ENCODE measurements at regions not wholly inside any gene's neighbourhood (a gene's known extent, or its start where the extent isn't known, plus 50 kb on each side); places are given as distances from the start of the nearest gene placed in this dataset.
"Not testable (repeated sequence)": the region's sequence is repeated elsewhere in the genome, so short reads cannot be mapped to it uniquely, and the experiment has no call there.

GRCh38 chr14:29982171-29982570 lies 54.5 kb upstream of the PRKD1 start:
- no peaks in the 10 kb centered on the region for H3K9me3 ChIP-seq (ENCODE audit: insufficient read depth, low read depth, low read length)
- no peak overlapping the region for H3K27ac ChIP-seq (ENCODE audit: low read length)
- H3K36me3 ChIP-seq (ENCODE audit: insufficient read depth, low read depth, low read length) = no peaks in the 10 kb centered on the region
- H3K4me1 ChIP-seq (ENCODE audit: insufficient read depth, low read length) = no peaks in the 10 kb centered on the region
- H3K27me3 ChIP-seq (ENCODE audit: insufficient read depth, low read length) = no peaks in the 10 kb centered on the region
- no peak overlapping the region for H3K4me3 ChIP-seq (ENCODE audit: low read length)
- no peak overlapping the region for H3K9ac ChIP-seq (ENCODE audit: low read depth, low read length)

GRCh38 chr14:29982993-29983392 lies 55.3 kb upstream of the PRKD1 start:
- Histone ChIP-seq H3K27ac (ENCODE audit: low read length) (no peak overlapping the region), H3K4me1 (ENCODE audit: insufficient read depth, low read length) (no peaks in the 10 kb centered on the region), H3K27me3 (ENCODE audit: insufficient read depth, low read length) (no peaks in the 10 kb centered on the region), H3K4me3 (ENCODE audit: low read length) (no peak overlapping the region), H3K36me3 (ENCODE audit: insufficient read depth, low read depth, low read length) (no peaks in the 10 kb centered on the region), H3K9ac (ENCODE audit: low read depth, low read length) (no peak overlapping the region), H3K9me3 (ENCODE audit: insufficient read depth, low read depth, low read length) (no peaks in the 10 kb centered on the region)

- H3K4me3 ChIP-seq (ENCODE audit: low read length); H3K9ac ChIP-seq (ENCODE audit: low read depth, low read length); H3K27me3 ChIP-seq (ENCODE audit: insufficient read depth, low read length); H3K27ac ChIP-seq (ENCODE audit: low read length); H3K9me3 ChIP-seq (ENCODE audit: insufficient read depth, low read depth, low read length); H3K4me1 ChIP-seq (ENCODE audit: insufficient read depth, low read length); H3K36me3 ChIP-seq (ENCODE audit: insufficient read depth, low read depth, low read length): not testable (repeated sequence)
These were observed 62.8 kb upstream of the PRKD1 start for GRCh38 chr14:29990344-29990857.

- H3K9me3 ChIP-seq (ENCODE audit: insufficient read depth, low read depth, low read length) = no peaks in the 10 kb centered on the region
- no peaks in the 10 kb centered on the region for H3K4me1 ChIP-seq (ENCODE audit: insufficient read depth, low read length)
- H3K4me3 ChIP-seq (ENCODE audit: low read length) = no peak overlapping the region
- no peak overlapping the region for H3K9ac ChIP-seq (ENCODE audit: low read depth, low read length)
- no peaks in the 10 kb centered on the region for H3K27me3 ChIP-seq (ENCODE audit: insufficient read depth, low read length)
- no peaks in the 10 kb centered on the region for H3K36me3 ChIP-seq (ENCODE audit: insufficient read depth, low read depth, low read length)
- H3K27ac ChIP-seq (ENCODE audit: low read length) = no peak overlapping the region
These were observed 63.3 kb upstream of the PRKD1 start for GRCh38 chr14:29990993-29991392.

DNA sequence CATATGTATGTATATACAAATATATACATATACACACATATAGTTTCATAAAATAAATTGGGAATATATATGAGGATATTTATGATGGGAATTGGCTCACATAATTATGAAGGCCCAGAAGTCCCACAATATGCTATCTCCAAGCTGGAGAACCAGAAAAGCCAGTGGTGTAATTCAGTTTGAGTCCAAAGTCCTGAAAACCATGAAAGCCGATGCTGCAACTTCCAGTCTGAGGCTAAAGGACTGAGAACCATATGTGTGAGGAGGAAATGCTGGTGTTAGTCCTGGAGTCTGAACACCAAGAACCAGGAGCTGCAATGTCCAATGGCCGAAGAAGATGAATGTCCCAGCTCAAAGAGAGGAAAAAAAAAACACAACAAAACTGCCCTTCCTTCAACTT lies 65.5 kb upstream of the PRKD1 start:
- no peaks in the 10 kb centered on the region for H3K27me3 ChIP-seq (ENCODE audit: insufficient read depth, low read length)
- no peaks in the 10 kb centered on the region for H3K9me3 ChIP-seq (ENCODE audit: insufficient read depth, low read depth, low read length)
- no peak overlapping the region for H3K9ac ChIP-seq (ENCODE audit: low read depth, low read length)
- H3K27ac ChIP-seq (ENCODE audit: low read length) = no peak overlapping the region
- H3K36me3 ChIP-seq (ENCODE audit: insufficient read depth, low read depth, low read length) = no peaks in the 10 kb centered on the region
- H3K4me3 ChIP-seq (ENCODE audit: low read length) = no peak overlapping the region
- H3K4me1 ChIP-seq (ENCODE audit: insufficient read depth, low read length) = no peaks in the 10 kb centered on the region

- Histone ChIP-seq H3K4me3 (ENCODE audit: low read length) (no peak overlapping the region), H3K9me3 (ENCODE audit: insufficient read depth, low read depth, low read length) (no peaks in the 10 kb centered on the region), H3K27ac (ENCODE audit: low read length) (no peak overlapping the region), H3K36me3 (ENCODE audit: insufficient read depth, low read depth, low read length) (no peaks in the 10 kb centered on the region), H3K9ac (ENCODE audit: low read depth, low read length) (no peak overlapping the region), H3K27me3 (ENCODE audit: insufficient read depth, low read length) (no peaks in the 10 kb centered on the region), H3K4me1 (ENCODE audit: insufficient read depth, low read length) (no peaks in the 10 kb centered on the region)
These were observed 71.4 kb upstream of the PRKD1 start for GRCh38 chr14:29999013-29999539.

DNA sequence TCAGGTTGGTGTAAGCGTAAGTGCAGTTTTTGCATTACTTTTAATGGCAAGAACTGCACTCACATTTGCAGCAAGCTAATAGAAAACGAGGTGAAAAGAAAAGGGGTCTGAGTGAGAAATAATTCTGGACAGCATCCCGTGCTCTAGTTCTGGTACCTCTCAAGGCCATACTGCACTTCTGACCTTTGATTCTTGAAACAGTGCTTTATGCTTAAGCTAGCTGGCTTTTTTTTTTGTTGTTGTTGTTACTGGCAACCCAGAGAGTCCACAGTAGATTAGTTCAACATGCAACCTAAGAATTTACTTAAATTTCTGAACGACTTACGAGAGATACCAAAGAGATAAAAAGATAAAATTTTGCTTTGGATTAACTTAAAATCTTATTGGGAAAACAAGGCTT lies 75.2 kb upstream of the PRKD1 start:
- H3K9me3 ChIP-seq (ENCODE audit: insufficient read depth, low read depth, low read length) = no peaks in the 10 kb centered on the region
- H3K4me1 ChIP-seq (ENCODE audit: insufficient read depth, low read length) = no peaks in the 10 kb centered on the region
- H3K4me3 ChIP-seq (ENCODE audit: low read length) = no peak overlapping the region
- H3K9ac ChIP-seq (ENCODE audit: low read depth, low read length) = no peak overlapping the region
- H3K27me3 ChIP-seq (ENCODE audit: insufficient read depth, low read length) = no peaks in the 10 kb centered on the region
- no peak overlapping the region for H3K27ac ChIP-seq (ENCODE audit: low read length)
- no peaks in the 10 kb centered on the region for H3K36me3 ChIP-seq (ENCODE audit: insufficient read depth, low read depth, low read length)

- Histone ChIP-seq H3K4me3 (ENCODE audit: low read length) (no peak overlapping the region), H3K9ac (ENCODE audit: low read depth, low read length) (no peak overlapping the region), H3K27ac (ENCODE audit: low read length) (no peak overlapping the region), H3K27me3 (ENCODE audit: insufficient read depth, low read length) (no peaks in the 10 kb centered on the region), H3K9me3 (ENCODE audit: insufficient read depth, low read depth, low read length) (no peaks in the 10 kb centered on the region), H3K4me1 (ENCODE audit: insufficient read depth, low read length) (no peaks in the 10 kb centered on the region), H3K36me3 (ENCODE audit: insufficient read depth, low read depth, low read length) (no peaks in the 10 kb centered on the region)
These were observed 77.6 kb upstream of the PRKD1 start for GRCh38 chr14:30005114-30005808.

- H3K9me3 ChIP-seq (ENCODE audit: insufficient read depth, low read depth, low read length) = no peaks in the 10 kb centered on the region
- no peaks in the 10 kb centered on the region for H3K4me1 ChIP-seq (ENCODE audit: insufficient read depth, low read length)
- H3K9ac ChIP-seq (ENCODE audit: low read depth, low read length) = no peak overlapping the region
- no peaks in the 10 kb centered on the region for H3K27me3 ChIP-seq (ENCODE audit: insufficient read depth, low read length)
- no peak overlapping the region for H3K27ac ChIP-seq (ENCODE audit: low read length)
- H3K36me3 ChIP-seq (ENCODE audit: insufficient read depth, low read depth, low read length) = no peaks in the 10 kb centered on the region
- no peak overlapping the region for H3K4me3 ChIP-seq (ENCODE audit: low read length)
These were observed 79.0 kb upstream of the PRKD1 start for GRCh38 chr14:30006695-30007094.

- no peaks in the 10 kb centered on the region; the same call in 1 of the 2 replicates for H3K9me3 ChIP-seq (ENCODE audit: insufficient read depth, low read depth, low read length)
These were observed 87.8 kb upstream of the PRKD1 start for GRCh38 chr14:30015489-30015888.

GRCh38 chr14:30016002-30016401 lies 88.4 kb upstream of the PRKD1 start:
- H3K9ac ChIP-seq (ENCODE audit: low read depth, low read length) = no peak overlapping the region
- H3K4me3 ChIP-seq (ENCODE audit: low read length) = no peak overlapping the region
- no peaks in the 10 kb centered on the region; the same call in 1 of the 2 replicates for H3K9me3 ChIP-seq (ENCODE audit: insufficient read depth, low read depth, low read length)
- no peaks in the 10 kb centered on the region for H3K4me1 ChIP-seq (ENCODE audit: insufficient read depth, low read length)
- H3K27me3 ChIP-seq (ENCODE audit: insufficient read depth, low read length) = no peaks in the 10 kb centered on the region
- no peak overlapping the region for H3K27ac ChIP-seq (ENCODE audit: low read length)
- H3K36me3 ChIP-seq (ENCODE audit: insufficient read depth, low read depth, low read length) = no peaks in the 10 kb centered on the region

More at GRCh38 chr14:30015489-30015888, 87.8 kb upstream of the PRKD1 start:
- no peak overlapping the region for H3K27ac ChIP-seq (ENCODE audit: low read length)
- H3K9ac ChIP-seq (ENCODE audit: low read depth, low read length) = no peak overlapping the region
- H3K4me3 ChIP-seq (ENCODE audit: low read length) = no peak overlapping the region
- no peaks in the 10 kb centered on the region for H3K4me1 ChIP-seq (ENCODE audit: insufficient read depth, low read length)
- H3K27me3 ChIP-seq (ENCODE audit: insufficient read depth, low read length) = no peaks in the 10 kb centered on the region
- no peaks in the 10 kb centered on the region for H3K36me3 ChIP-seq (ENCODE audit: insufficient read depth, low read depth, low read length)

DNA sequence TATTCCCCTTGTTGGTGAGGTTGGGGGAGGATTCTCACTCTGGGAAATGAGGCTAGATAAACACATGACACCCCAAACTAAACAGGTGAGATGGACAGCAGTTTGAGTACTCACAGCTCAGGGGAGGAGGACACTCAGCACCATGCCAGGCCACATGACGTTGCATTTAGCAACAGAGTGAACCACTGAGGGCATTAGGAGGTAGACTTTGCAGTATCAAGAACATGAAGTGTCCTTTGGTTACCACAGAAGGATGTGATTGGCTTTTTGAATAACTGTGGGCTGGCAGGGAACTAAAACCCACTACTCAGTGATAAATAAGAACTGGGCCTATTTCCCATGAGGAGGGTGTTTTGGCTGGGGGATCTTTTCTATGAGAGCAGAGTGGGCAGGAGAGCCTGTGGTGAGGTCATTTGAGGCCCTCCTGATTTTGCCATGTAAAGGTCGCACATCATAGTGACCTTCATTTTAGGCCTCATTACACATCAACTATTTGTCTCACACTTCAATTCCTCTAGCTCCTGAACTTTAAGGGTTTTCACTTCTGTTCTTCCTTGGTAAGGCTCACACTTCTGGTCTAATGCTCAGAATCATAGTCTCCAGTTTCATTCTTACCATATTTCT lies 89.8 kb upstream of the PRKD1 start:
- H3K27me3 ChIP-seq (ENCODE audit: insufficient read depth, low read length) = no peaks in the 10 kb centered on the region
- no peak overlapping the region for H3K9ac ChIP-seq (ENCODE audit: low read depth, low read length)
- no peak overlapping the region for H3K4me3 ChIP-seq (ENCODE audit: low read length)
- H3K4me1 ChIP-seq (ENCODE audit: insufficient read depth, low read length) = no peaks in the 10 kb centered on the region
- no peak overlapping the region for H3K27ac ChIP-seq (ENCODE audit: low read length)
- H3K9me3 ChIP-seq (ENCODE audit: insufficient read depth, low read depth, low read length) = peaks cover 6% of the 10 kb centered on the region; the same call in 1 of the 2 replicates
- H3K36me3 ChIP-seq (ENCODE audit: insufficient read depth, low read depth, low read length) = no peaks in the 10 kb centered on the region

All from iPS-20b (cell line).